ENCODE measurements at regions not wholly inside any gene's neighbourhood (a gene's known extent, or its start where the extent isn't known, plus 50 kb on each side); places are given as distances from the start of the nearest gene placed in this dataset.

DNA sequence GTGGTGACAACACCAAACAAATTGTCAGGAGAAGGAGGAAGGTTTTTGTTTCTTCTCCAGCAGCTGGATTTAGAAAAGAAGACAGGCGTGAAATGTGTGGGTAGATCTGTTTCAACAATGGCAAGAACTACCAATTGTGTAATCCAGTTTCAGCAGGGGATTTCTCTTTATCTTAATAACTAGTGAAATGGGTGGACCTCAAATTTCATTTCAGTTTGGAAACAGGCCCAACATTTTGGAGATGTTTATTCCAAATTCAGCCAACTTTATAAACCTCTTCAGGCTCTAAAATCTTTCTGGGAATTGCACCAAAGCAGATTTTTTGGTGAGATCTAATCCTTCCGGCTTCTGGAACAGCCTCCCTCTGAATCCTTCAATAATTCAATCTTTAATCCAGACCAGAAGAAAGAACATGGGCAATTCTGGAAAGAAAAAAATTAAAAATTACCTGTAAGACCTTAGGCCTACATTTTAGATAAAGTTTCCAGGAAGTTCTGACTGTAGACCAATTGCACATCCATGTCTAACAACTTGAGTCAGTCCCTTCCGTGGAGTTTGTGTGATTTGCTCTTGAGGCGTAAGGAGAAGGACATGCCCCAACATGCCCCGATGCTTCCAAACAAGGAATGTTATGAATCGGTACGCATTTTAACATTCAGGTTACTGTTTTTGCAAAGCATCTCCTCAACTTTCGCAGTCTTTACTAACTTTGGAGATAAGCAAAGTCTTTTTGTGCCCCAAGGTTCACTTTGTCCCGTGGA is 423.6 kb downstream of the IRX1 start:
- CTCF ChIA-PET, result no interaction called here
- no peak overlapping the region for H3K4me3 ChIP-seq (ENCODE audit: low read depth, low read length)
- H3K27ac ChIP-seq (ENCODE audit: extremely low read depth, low read depth, low read length), result no peak overlapping the region
- POLR2A ChIA-PET, result no interaction called here
- H3K4me1 ChIP-seq (ENCODE audit: control insufficient read depth, insufficient read depth, low read length), result no peaks in the 10 kb centered on the region
- TF ChIP-seq KLF7 (tag by site-specific recombination; IDR thresholded peaks at IDR 0.05; ENCODE audit: borderline replicate concordance) (no peak), KLF8 (tag by site-specific recombination; IDR thresholded peaks at IDR 0.05) (no peak), ZNF843 (tag by site-specific recombination; IDR thresholded peaks at IDR 0.05) (no peak), ZNF133 (tag by site-specific recombination; IDR thresholded peaks at IDR 0.05) (no peak), ZNF518A (tag by site-specific recombination; conservative IDR thresholded peaks at IDR 0.05; ENCODE audit: low read depth) (no peak), OVOL3 (tag by site-specific recombination; IDR thresholded peaks at IDR 0.05) (no peak), ZNF292 (tag by site-specific recombination; IDR thresholded peaks at IDR 0.05; ENCODE audit: borderline replicate concordance, low read depth) (no peak), GLIS1 (tag by site-specific recombination; IDR thresholded peaks at IDR 0.05) (no peak), ZNF174 (tag by site-specific recombination; IDR thresholded peaks at IDR 0.05) (no peak), ZNF792 (tag by site-specific recombination; IDR thresholded peaks at IDR 0.05) (no peak), ZNF211 (tag by site-specific recombination; IDR thresholded peaks at IDR 0.05; ENCODE audit: low read depth) (no peak), ZBTB17 (tag by site-specific recombination; IDR thresholded peaks at IDR 0.05) (no peak), YY1 (tag by site-specific recombination; IDR thresholded peaks at IDR 0.05) (no peak), ZNF558 (tag by site-specific recombination; IDR thresholded peaks at IDR 0.05) (no peak), ZNF510 (tag by site-specific recombination; IDR thresholded peaks at IDR 0.05; ENCODE audit: insufficient replicate concordance) (no peak), ZNF664 (tag by site-specific recombination; IDR thresholded peaks at IDR 0.05) (no peak)
- TF ChIP-seq, protein P1, sequence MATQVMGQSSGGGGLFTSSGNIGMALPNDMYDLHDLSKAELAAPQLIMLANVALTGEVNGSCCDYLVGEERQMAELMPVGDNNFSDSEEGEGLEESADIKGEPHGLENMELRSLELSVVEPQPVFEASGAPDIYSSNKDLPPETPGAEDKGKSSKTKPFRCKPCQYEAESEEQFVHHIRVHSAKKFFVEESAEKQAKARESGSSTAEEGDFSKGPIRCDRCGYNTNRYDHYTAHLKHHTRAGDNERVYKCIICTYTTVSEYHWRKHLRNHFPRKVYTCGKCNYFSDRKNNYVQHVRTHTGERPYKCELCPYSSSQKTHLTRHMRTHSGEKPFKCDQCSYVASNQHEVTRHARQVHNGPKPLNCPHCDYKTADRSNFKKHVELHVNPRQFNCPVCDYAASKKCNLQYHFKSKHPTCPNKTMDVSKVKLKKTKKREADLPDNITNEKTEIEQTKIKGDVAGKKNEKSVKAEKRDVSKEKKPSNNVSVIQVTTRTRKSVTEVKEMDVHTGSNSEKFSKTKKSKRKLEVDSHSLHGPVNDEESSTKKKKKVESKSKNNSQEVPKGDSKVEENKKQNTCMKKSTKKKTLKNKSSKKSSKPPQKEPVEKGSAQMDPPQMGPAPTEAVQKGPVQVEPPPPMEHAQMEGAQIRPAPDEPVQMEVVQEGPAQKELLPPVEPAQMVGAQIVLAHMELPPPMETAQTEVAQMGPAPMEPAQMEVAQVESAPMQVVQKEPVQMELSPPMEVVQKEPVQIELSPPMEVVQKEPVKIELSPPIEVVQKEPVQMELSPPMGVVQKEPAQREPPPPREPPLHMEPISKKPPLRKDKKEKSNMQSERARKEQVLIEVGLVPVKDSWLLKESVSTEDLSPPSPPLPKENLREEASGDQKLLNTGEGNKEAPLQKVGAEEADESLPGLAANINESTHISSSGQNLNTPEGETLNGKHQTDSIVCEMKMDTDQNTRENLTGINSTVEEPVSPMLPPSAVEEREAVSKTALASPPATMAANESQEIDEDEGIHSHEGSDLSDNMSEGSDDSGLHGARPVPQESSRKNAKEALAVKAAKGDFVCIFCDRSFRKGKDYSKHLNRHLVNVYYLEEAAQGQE (tag by site-specific recombination; IDR thresholded peaks at IDR 0.05), result no peak
- TF ChIP-seq, protein P2, sequence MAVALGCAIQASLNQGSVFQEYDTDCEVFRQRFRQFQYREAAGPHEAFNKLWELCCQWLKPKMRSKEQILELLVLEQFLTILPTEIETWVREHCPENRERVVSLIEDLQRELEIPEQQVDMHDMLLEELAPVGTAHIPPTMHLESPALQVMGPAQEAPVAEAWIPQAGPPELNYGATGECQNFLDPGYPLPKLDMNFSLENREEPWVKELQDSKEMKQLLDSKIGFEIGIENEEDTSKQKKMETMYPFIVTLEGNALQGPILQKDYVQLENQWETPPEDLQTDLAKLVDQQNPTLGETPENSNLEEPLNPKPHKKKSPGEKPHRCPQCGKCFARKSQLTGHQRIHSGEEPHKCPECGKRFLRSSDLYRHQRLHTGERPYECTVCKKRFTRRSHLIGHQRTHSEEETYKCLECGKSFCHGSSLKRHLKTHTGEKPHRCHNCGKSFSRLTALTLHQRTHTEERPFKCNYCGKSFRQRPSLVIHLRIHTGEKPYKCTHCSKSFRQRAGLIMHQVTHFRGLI (tag by site-specific recombination; IDR thresholded peaks at IDR 0.05), result no peak
- no peaks in the 10 kb centered on the region for H3K9me3 ChIP-seq (ENCODE audit: control insufficient read depth, insufficient read depth, low read depth, low read length)
- H3K36me3 ChIP-seq (ENCODE audit: control insufficient read depth in 2 of 2, insufficient read depth in 1 of 2, low read length in 2 of 2), result no peaks in the 10 kb centered on the region
